NCI-H1436 treated with DMSO at 0.1 percent for 48 hours (cell line): ENCODE measurements at regions not wholly inside any gene's neighbourhood (a gene's known extent, or its start where the extent isn't known, plus 50 kb on each side); places are given as distances from the start of the nearest gene placed in this dataset.
"Not testable (repeated sequence)": the region's sequence is repeated elsewhere in the genome, so short reads cannot be mapped to it uniquely, and the experiment has no call there.

Experiments used
- DNase-seq: peaks from one replicate; lab custom pipeline; 2025; lab: John Stamatoyannopoulos, UW

DNA sequence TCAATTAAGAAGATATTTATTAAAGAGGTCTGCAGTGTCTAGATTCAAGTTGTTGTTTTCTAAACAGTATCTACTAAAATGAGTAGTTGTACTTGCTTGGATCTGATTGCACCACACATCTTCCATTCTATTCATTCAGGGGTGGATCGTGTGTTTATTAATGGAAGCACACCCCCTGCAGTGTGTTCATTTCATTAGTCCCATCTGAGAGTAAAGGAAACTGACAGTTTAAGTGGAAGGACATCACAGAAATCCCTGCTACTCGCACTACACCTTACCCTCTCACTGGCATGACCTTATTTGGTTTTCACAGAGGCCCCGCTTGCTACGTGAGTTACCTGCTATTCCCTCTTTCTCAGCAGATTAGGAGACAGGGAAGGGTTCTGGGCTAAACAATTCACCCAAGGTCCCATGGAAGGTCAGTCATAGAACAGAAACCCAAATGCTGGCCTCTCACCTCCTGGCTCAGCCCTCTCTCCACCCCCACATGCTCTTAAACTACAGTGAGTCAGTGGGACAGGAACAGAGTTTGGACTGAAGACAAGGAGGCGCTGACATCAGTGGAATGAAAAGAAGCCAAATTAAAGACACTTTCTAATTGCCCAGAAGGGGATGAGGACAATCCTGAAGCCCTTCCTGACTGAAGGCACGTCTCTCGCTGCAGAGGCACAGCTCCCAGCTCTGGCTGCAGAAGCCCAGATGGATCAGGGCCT, 369.2 kb upstream of the NRP1 start:
- DNase-seq = no peak

- DNase-seq = no peak
Measured at GRCh38 chr10:33698033-33698432, 363.6 kb upstream of the NRP1 start.

GRCh38 chr10:33697016-33697415, 362.5 kb upstream of the NRP1 start:
- no peak for DNase-seq

GRCh38 chr10:33695536-33695935, 361.1 kb upstream of the NRP1 start:
- no peak for DNase-seq

DNA sequence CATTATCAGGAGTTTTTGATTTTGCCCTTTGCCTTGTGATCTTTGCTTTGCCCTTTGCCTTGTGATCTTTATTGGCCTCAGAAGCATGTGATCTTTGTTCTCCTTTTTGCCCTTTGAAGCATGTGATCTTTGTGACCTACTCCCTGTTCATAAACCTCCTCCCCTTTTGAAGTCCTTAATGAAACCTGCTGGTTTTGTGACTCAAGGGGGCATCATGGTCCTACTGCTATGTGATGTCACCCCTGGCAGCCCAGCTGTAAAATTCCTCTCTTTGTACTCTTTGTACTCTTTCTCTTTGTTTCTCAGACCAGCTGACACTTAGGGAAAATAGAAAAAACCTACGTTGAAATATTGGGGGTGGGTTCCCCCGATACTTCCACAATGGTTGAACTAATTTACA, 356.1 kb upstream of the NRP1 start:
- not testable (repeated sequence) for DNase-seq

DNA sequence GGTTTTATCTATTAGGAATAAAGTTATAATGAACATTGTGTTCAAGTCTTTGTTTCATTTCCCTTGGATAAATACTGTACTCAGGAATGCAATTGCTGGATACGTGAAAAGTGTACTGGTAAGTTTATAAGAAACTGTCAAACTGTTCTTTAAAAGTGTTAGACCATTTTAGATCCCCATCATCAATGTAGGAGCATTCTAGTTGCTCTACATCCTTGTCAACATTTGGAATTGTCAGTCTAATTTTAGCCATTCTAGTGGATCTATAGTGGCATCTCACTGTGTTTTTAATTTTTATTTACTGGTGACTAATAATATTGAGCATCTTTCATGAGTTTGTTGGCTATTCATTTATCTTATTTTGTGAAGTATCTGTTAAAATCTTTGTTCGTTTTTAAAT, 354.0 kb upstream of the NRP1 start:
- no peak for DNase-seq

DNA sequence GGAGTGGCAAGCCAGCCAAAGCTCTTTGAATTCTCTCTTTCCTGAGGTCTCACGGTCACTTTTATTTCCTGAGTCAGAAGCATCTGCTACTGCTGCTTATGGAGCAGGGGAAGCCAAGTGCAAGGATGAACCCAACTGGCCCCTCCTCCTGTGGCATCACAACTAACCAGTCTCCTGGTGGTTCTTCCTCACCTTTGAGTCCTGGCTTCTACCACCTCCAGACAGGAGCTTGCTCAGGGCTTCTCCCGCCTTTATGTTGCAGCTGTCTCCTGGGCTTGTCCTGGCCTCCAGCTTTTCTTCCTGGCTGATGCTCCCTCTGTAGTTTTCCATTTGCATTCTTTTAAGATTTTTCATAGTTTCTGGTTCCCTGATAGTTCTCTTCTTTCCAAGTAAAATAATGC, 349.7 kb upstream of the NRP1 start:
- no peak for DNase-seq

- no peak for DNase-seq
Measured at GRCh38 chr10:33681595-33681994, 347.1 kb upstream of the NRP1 start.

- DNase-seq = no peak
Measured at GRCh38 chr10:33680036-33680435, 345.6 kb upstream of the NRP1 start.

DNA sequence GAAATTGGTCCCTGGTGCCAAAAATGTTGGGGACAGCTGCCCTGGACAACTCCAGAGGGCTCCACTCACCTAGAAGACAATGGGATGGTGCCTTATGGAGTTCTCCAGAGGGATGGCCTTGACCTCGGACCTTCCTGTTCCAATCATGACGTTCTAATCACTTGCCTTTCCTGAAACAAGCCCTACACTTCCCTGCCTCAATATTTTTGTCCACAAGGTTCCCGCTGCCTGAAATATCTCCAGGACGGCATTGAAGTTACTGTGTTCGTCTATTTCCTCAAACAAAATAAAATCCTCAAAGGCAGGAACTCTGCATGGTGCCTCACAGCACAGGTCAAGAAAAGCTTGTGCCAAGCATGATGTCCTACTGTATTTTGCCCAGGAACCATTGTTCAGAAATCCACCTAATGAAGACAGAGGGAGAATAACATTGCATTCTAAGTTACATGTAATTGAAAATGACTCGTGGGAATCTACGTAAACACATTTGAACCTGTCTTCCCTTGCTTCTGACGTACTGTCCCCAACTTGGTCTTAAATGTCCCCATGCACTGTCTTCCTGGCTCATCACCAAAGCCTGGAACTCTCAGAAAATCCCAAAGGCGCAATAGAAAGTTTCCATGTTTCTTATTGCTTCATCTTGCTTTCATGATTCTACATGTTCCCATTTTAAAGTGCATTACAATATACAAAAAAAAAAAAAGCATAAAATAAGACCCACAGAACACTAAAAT, 342.3 kb upstream of the NRP1 start:
- no peak for DNase-seq

GRCh38 chr10:33674986-33675599, 340.6 kb upstream of the NRP1 start:
- DNase-seq = no peak

DNA sequence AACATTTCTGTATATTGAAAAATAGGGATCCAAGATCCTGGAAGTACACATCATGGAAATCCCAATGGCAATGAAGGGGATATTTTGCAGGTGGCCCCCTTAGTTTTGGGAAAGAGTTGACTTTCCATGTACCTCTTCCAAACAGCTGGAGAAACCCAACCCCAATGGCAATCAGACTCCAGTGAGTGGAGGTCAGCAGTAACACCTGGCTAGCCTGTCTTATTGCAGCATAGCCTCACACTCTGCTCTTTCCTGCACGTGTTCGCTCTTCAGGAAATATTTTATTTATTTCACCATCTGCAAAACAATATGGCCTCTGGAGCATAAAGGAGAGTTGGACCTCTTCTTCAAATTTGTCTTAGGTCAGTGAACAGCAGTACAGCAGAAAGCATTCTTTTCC, 340.0 kb upstream of the NRP1 start:
- DNase-seq = no peak

- no peak for DNase-seq
Measured at GRCh38 chr10:33673839-33674415, 339.5 kb upstream of the NRP1 start.

DNA sequence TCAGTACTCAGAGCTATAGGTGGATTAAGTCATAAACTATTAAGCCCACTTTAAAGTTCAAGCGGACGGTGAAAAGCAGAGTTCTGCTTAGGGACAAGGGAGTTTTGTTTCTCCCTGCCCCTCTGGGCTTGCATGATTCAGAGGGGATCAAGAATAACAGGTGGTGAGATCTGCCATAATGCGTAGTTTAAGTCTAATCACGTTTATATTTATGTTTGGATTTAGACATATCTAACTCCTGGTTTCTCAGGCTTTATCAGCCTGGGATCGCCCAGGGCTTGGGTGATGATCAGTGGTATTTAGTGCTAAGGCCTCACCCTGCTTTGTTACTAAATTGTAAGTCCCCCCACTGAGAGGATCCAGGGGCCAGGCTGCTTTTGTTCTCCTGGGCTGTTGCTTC, 335.4 kb upstream of the NRP1 start:
- no peak for DNase-seq

DNA sequence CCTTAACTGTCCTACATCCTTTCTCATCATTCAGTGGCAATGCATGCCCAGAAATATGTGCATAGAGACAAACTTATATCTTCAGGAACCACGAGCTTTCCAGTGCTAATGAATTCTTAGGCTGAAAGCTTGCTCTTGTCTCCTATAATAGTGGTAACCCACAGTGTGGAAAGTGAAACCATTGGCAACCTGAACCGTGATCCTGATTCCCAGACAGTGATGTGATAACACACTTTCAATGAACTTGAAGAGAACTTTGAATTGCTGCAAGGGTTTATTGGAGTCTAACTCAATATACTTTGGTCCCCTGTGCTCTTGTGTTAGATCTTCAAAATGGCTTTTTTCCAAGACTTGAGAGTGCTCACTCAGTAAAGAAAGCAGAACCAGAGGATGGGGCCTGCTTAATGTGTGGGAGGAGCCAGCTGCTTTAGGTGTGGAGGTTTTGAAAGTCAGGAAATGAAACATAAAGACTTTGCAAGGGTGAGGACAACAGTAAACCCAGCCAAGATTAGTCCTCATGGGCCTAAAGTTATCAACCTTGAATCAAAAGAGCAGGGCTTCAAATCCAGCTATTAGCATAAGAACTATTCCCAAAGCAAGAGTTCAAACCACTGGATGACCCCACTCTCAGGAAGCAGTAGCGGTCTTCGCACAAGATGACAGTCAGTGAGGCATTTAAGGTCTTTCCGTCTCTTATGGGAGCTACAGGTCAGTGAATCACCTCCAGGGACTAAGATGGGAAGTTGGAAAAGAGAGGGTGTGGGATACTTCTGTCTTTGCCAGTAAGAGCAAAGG, 332.4 kb upstream of the NRP1 start:
- no peak for DNase-seq

DNA sequence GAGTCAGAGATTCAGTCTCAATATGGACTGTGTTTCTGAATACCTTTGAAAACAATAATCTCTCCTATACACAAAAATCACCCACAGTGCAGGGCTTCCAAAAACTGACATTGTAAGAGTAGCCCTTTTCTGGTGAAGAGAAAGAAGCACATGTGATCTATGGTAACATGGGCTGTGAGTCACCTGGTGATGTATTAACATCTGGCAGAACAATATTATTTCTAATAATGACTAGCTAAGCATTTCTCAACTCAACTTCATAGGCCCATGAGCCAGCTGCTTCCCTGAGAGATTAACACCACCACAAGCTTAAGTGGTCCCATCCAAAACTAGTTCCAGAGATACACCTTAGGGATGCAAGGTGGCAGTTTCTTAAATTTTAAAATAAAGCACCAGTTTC, 331.0 kb upstream of the NRP1 start:
- no peak for DNase-seq

GRCh38 chr10:33664070-33664469, 329.6 kb upstream of the NRP1 start:
- no peak for DNase-seq

DNA sequence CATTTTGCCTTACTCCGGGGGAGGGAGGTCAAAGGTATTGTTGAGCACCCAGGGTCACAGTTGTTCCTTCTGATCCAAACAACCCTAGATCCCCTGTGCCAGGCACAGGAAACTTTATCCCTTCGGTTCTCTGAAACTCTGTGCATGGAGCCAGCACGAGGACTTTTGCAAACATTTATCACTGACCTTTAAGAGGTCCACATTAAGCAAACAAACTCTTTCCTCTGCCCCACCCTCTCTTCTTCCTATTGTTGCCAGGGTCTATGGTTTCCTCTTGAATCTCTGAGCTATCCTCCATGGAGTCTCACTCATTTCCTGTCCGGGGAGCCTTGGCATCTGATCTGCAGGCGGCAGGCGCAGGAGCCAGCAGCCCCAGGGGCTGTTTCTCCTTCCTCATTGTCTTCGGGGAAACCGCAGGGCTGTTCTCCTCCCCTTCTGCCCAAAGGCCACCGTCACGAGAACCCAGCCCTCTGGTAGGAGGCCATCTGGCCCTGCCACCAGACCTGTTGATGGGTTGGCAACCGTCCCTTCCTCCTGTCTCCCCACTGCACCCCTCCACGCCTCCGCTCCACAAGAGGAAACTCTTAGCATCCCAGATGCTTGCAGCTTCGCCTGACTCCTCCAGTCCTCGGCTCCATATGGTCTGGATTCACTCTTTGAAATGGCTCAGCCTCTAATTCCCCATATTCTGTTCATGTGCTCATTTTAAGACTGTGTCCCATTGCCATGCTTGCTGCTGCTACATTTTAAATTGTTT, 327.3 kb upstream of the NRP1 start:
- no peak for DNase-seq

DNA sequence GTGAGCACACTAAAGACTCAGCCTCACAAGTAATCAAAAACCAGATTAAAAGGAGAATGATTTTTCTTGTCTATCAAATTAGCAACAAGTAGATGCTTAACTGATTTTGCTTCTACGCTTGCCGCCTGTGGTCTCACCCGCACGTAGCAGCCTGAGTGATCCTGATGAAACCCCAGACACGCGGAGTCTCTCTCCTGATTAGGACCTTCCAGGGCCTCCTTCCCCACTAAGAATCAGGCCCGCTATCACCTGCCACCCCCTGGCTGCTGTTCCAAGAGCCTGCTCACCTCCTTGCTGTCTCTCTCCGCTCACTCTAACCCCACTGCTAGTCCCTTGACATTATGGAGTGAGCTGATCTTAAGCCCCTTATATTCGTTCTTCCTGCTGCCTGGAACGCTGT, 325.9 kb upstream of the NRP1 start:
- DNase-seq = no peak

- DNase-seq = no peak
Measured at GRCh38 chr10:33657913-33658312, 323.4 kb upstream of the NRP1 start.

GRCh38 chr10:33657154-33657908, 322.9 kb upstream of the NRP1 start:
- DNase-seq = peak; percentile 2
